ENCODE measurements at regions not wholly inside any gene's neighbourhood (a gene's known extent, or its start where the extent isn't known, plus 50 kb on each side); places are given as distances from the start of the nearest gene placed in this dataset.

DNA sequence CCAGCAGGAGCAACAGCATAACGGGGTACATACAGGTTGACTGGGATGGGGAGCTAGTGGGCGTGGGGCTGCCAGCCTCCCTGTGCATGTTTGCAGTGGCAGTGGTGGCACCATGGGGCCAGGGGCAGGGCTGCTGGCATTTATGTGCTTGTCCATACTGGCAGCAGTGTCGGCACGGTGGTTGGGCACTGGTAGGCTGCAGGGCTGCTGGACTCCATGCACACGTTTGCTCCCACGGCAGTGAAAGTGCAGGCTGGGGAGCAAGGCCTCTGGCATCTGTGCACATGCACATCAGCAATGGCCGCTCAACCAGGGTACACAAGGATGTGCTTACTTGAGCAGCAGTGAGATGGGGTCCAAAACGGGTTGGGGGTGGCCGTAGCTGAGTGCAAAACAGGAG lies 159.5 kb upstream of the KHDRBS2 start (continued):
- TF ChIP-seq CHD4 (IDR thresholded peaks at IDR 0.05; ENCODE audit: borderline replicate concordance) (no peak), EHF (CRISPR knock-in tag; IDR thresholded peaks at IDR 0.05) (no peak), RNF2 (IDR thresholded peaks at IDR 0.05; ENCODE audit: borderline replicate concordance, low read depth) (no peak), EHMT2 (IDR thresholded peaks at IDR 0.05; ENCODE audit: low read depth) (no peak), BHLHE40 (IDR thresholded peaks at IDR 0.05; ENCODE audit: low read depth, low read length) (no peak)

DNA sequence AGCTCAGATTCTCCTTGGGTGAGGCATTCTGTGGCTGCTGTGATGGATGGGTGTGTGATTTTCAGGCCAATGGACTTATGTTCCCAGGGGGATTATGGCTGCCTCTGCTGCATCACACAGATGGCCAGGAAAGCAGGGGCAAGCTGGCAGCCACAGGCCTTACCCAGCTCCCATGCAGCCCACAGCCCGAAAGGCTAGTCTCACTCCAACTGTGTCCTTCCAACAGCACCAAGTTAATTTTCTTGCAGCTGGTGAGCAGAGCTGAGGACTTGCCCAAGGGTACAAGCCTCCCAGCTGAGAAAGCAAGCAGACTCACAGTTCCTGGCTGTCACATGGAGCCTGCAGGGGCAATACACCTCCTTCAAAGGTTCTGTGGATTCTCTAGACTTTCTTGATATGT lies 155.2 kb upstream of the KHDRBS2 start:
- H3K4me3 ChIP-seq, result no peak overlapping the region
- FAIRE-seq, result no peak
- H3K9me3 ChIP-seq, result no peaks in the 10 kb centered on the region
- no peak overlapping the region for H3K4me2 ChIP-seq
- TF ChIP-seq ZC3H11A (IDR thresholded peaks at IDR 0.05) (no peak), GATA3 (IDR thresholded peaks at IDR 0.05; ENCODE audit: borderline replicate concordance) (no peak), HOXA7 (CRISPR knock-in tag; IDR thresholded peaks at IDR 0.05) (no peak), TFCP2L1 (CRISPR knock-in tag; IDR thresholded peaks at IDR 0.05) (no peak)
- TF ChIP-seq, protein P1, sequence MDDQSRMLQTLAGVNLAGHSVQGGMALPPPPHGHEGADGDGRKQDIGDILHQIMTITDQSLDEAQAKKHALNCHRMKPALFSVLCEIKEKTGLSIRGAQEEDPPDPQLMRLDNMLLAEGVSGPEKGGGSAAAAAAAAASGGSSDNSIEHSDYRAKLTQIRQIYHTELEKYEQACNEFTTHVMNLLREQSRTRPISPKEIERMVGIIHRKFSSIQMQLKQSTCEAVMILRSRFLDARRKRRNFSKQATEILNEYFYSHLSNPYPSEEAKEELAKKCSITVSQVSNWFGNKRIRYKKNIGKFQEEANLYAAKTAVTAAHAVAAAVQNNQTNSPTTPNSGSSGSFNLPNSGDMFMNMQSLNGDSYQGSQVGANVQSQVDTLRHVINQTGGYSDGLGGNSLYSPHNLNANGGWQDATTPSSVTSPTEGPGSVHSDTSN (IDR thresholded peaks at IDR 0.05), result no peak
- ChIA-PET CTCF (no interaction called here), POLR2A (no interaction called here)
- DNase-seq (ENCODE audit: low read depth in 1 of 2, low spot score in 1 of 2), result no peak
- no peaks in the 10 kb centered on the region for H3K4me1 ChIP-seq
- no peak overlapping the region for H3K27ac ChIP-seq
- 20% methylated on average over 1 of the region's 1 CpG for WGBS (ENCODE audit: missing lambda C conversion rate)
- no peak for ATAC-seq

DNA sequence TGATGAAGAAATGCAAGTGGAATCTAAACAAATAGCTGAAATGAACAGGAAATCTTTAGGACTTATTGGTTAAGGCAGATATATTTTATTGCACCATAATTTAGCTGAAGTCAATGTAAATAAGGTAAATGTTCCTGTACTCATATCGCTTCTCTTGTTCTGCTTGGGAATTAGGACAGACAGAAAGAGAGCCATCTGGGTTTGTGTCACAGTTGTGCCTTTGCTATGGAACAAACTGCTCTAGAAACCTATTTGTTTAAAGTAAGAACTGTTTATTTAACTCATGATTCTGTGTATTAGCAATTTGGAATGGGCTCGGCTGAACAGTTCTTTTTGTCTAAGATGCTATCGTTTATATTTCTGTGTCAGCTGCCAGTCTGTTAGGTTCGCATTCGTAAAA lies 143.8 kb upstream of the KHDRBS2 start:
- ChIA-PET POLR2A (no interaction called here), CTCF (no interaction called here)
- Histone ChIP-seq H3K9me3 (no peaks in the 10 kb centered on the region), H3K27ac (no peak overlapping the region), H3K4me2 (no peak overlapping the region), H3K4me1 (no peaks in the 10 kb centered on the region), H3K4me3 (no peak overlapping the region)
- no peak for DNase-seq (ENCODE audit: low read depth in 1 of 2, low spot score in 1 of 2)
- WGBS (ENCODE audit: missing lambda C conversion rate), result 56% methylated on average over 5 of the region's 5 CpGs
- no peak for FAIRE-seq
- no peak for ATAC-seq
- TF ChIP-seq HOXB13 (CRISPR knock-in tag; IDR thresholded peaks at IDR 0.05; ENCODE audit: low read depth), result no peak

DNA sequence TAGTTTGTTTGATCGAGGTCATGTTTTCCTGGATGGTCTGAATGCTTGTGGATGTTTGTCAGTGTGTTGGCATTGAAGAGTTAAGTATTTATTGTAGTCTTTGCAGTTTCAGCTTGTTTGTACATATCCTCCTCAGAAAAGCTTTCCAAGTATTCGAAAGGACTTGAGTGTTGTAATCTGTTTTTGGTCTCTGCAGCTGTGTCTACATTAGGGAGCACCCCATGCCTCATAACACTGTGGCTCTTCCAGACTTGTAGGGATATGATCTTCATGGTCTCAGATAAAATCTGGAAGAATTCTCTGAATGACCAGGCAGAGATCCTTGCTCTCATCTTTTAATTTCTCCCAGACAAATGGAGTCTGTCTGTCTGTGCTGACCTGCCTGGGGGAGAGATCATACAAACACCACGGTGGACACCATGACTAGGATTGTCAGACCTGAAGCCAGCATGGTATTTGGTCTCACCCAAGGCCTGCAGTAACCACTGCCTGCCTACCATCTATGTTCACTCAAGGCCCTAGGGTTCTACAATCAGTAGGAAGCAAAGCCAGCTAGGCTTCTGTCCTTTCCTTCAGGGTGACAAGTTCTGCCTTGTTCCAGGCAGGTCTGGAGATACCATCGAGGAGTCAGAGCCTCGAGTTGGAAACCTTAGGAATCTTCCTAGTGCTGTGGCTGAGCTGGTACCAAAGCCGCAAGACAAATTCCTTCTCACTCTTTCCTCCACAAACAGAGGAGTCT lies 114.7 kb upstream of the KHDRBS2 start:
- no peak for FAIRE-seq

More for the DNA sequence above, 114.7 kb upstream of the KHDRBS2 start:
- no peaks in the 10 kb centered on the region for H3K9me3 ChIP-seq
- DNase-seq (ENCODE audit: low read depth in 1 of 2, low spot score in 1 of 2) (no peak), ATAC-seq (no peak)
- POLR2A ChIA-PET, result no interaction called here
- no peak overlapping the region for H3K4me3 ChIP-seq
- no peaks in the 10 kb centered on the region for H3K4me1 ChIP-seq
- no peak overlapping the region for H3K4me2 ChIP-seq
- 16% methylated on average over 6 of the region's 6 CpGs for WGBS (ENCODE audit: missing lambda C conversion rate)
- TF ChIP-seq CBX2 (IDR thresholded peaks at IDR 0.05; ENCODE audit: borderline replicate concordance, low read depth), result no peak
- no peak for TF ChIP-seq JUNB (IDR thresholded peaks at IDR 0.05)
- TF ChIP-seq RAD21 (conservative IDR thresholded peaks at IDR 0.05 in 1 of 2, IDR thresholded peaks at IDR 0.05 in 1 of 2), result no peak
- TF ChIP-seq, protein P2, sequence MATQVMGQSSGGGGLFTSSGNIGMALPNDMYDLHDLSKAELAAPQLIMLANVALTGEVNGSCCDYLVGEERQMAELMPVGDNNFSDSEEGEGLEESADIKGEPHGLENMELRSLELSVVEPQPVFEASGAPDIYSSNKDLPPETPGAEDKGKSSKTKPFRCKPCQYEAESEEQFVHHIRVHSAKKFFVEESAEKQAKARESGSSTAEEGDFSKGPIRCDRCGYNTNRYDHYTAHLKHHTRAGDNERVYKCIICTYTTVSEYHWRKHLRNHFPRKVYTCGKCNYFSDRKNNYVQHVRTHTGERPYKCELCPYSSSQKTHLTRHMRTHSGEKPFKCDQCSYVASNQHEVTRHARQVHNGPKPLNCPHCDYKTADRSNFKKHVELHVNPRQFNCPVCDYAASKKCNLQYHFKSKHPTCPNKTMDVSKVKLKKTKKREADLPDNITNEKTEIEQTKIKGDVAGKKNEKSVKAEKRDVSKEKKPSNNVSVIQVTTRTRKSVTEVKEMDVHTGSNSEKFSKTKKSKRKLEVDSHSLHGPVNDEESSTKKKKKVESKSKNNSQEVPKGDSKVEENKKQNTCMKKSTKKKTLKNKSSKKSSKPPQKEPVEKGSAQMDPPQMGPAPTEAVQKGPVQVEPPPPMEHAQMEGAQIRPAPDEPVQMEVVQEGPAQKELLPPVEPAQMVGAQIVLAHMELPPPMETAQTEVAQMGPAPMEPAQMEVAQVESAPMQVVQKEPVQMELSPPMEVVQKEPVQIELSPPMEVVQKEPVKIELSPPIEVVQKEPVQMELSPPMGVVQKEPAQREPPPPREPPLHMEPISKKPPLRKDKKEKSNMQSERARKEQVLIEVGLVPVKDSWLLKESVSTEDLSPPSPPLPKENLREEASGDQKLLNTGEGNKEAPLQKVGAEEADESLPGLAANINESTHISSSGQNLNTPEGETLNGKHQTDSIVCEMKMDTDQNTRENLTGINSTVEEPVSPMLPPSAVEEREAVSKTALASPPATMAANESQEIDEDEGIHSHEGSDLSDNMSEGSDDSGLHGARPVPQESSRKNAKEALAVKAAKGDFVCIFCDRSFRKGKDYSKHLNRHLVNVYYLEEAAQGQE (IDR thresholded peaks at IDR 0.05), result no peak
- CTCF ChIA-PET, result no interaction called here
- H3K27ac ChIP-seq, result no peak overlapping the region
